HCT116 (cell line): ENCODE measurements at regions not wholly inside any gene's neighbourhood (a gene's known extent, or its start where the extent isn't known, plus 50 kb on each side); places are given as distances from the start of the nearest gene placed in this dataset.

ENCODE experiments used
- ATAC-seq: fragments of 200-7000 bp; cut with Tn5 transposase; 2 replicates; pipeline ENCODE4 v1.9.1; 2020; ENCODE audit warnings: mild to moderate bottlenecking, moderate library complexity
- BruUV-seq: library from RNA; stranded (reverse); fragments of 400-500 nt; replicated peaks from 2 replicates; lab custom pipeline; 2021; lab: Mats Ljungman, UMichigan
- CTCF ChIA-PET: fragments of 300-600 bp; sonication (Branson Sonifier 250); formaldehyde crosslinking; loops from one replicate; lab custom pipeline; 2021; ENCODE audit warnings: antibody characterized with exemption; lab: Charles Lee
- POLR2A ChIA-PET: fragments of 300-600, 350-600 bp; sonication (Branson Sonifier 250); formaldehyde crosslinking; loops from one replicate; lab custom pipeline; 2021; ENCODE audit warnings: antibody characterized with exemption; lab: Charles Lee
- RAD21 ChIA-PET, 2 experiments: fragments of 300-600 bp; sonication (Branson Sonifier 250); formaldehyde crosslinking; loops; one replicate each; lab custom pipeline; 2023; ENCODE audit warnings: low total read pairs in 2 of 2; ENCODE audit not compliant: uncharacterized antibody in 2 of 2, unreplicated experiment in 2 of 2, low non-redundant PET in 1 of 2; lab: Charles Lee
- DNase-seq: peaks from one replicate; pipeline ENCODE4 v3.0.0-alpha.2; 2010; ENCODE audit warnings: low read depth, low spot score
- H2AFZ ChIP-seq: fragments of 200-600 bp; shearing (Covaris generic), sonication (generic); 2 replicates; pipeline ENCODE4 v1.6.1; 2017; ENCODE audit warnings: low read depth, mixed run types, mixed read lengths, antibody characterized with exemption, low read length; ENCODE audit not compliant: poor library complexity, severe bottlenecking
- H3K27ac ChIP-seq: 2 replicates; pipeline ENCODE4 v1.5.1; 2012; ENCODE audit warnings: low read depth, low read length
- H3K27me3 ChIP-seq: fragments of 200-600 bp; sonication (generic); 2 replicates; pipeline ENCODE4 v1.6.1; 2016; ENCODE audit warnings: mixed run types, low read length, mixed read lengths; ENCODE audit not compliant: insufficient read depth
- H3K36me3 ChIP-seq, 2 experiments: fragments of 200-500 bp in 1 of 2; fragments of 200-600 bp in 1 of 2; sonication (Bioruptor generic) in 1 of 2; sonication (generic) in 1 of 2; 2 replicates each; pipeline versions ENCODE4 v1.5.1 to v1.6.1; 2014 to 2016; ENCODE audit warnings: low read length in 2 of 2, inconsistent platforms in 1 of 2, mixed read lengths in 1 of 2, mixed run types in 1 of 2; ENCODE audit not compliant: insufficient read depth in 2 of 2, control insufficient read depth in 1 of 2
- H3K4me1 ChIP-seq, 2 experiments: fragments of 200-600 bp in 1 of 2; sonication (generic) in 1 of 2; 2 replicates each; pipeline versions ENCODE4 v1.5.1 to v1.6.1; 2012 to 2017; ENCODE audit warnings: low read length in 2 of 2, inconsistent platforms in 1 of 2, mild to moderate bottlenecking in 1 of 2, mixed read lengths in 1 of 2, mixed run types in 1 of 2, moderate library complexity in 1 of 2; ENCODE audit not compliant: insufficient read depth in 2 of 2, control insufficient read depth in 1 of 2
- H3K4me2 ChIP-seq: fragments of 200-600 bp; sonication (generic); 2 replicates; pipeline ENCODE4 v1.6.1; 2017; ENCODE audit warnings: mixed run types, low read length, mixed read lengths
- H3K4me3 ChIP-seq, 2 experiments: fragments of 200-600 bp in 1 of 2; sonication (generic) in 1 of 2; replicated peaks in 1 of 2; 2 replicates each; pipeline ENCODE4 v1.5.1; 2011 to 2016; ENCODE audit warnings: low read length in 2 of 2, control low read depth in 1 of 2, low read depth in 1 of 2, mild to moderate bottlenecking in 1 of 2, mixed read lengths in 1 of 2, mixed run types in 1 of 2
- H3K79me2 ChIP-seq: fragments of 200-600 bp; sonication (generic); 2 replicates; pipeline ENCODE4 v1.6.1; 2017; ENCODE audit warnings: mild to moderate bottlenecking, mixed run types, low read length, moderate library complexity, mixed read lengths; ENCODE audit not compliant: insufficient read depth
- H3K9ac ChIP-seq: fragments of 200-600 bp; sonication (generic); 2 replicates; pipeline ENCODE4 v1.6.1; 2016; ENCODE audit warnings: low read length, mixed read lengths
- H3K9me2 ChIP-seq: fragments of 200-600 bp; sonication (generic), shearing (Covaris generic); 2 replicates; pipeline ENCODE4 v1.6.1; 2017; ENCODE audit warnings: mixed run types, mild to moderate bottlenecking, moderate library complexity; ENCODE audit not compliant: insufficient read depth
- H3K9me3 ChIP-seq, 2 experiments: fragments of 200-500 bp in 1 of 2; fragments of 200-600 bp in 1 of 2; sonication (Bioruptor generic) in 1 of 2; sonication (generic) in 1 of 2; 2 replicates each; pipeline ENCODE4 v1.6.1; 2014 to 2017; ENCODE audit warnings: low read length in 2 of 2, mixed read lengths in 2 of 2, inconsistent platforms in 1 of 2, low read depth in 1 of 2, mild to moderate bottlenecking in 1 of 2, mixed run types in 1 of 2, moderate library complexity in 1 of 2; ENCODE audit not compliant: control insufficient read depth in 1 of 2, insufficient read depth in 1 of 2
- H4K20me1 ChIP-seq: fragments of 200-600 bp; sonication (generic), shearing (Covaris generic); 2 replicates; pipeline ENCODE4 v1.6.1; 2017; ENCODE audit warnings: mixed run types, mild to moderate bottlenecking, moderate library complexity; ENCODE audit not compliant: insufficient read depth
- CBX3 ChIP-seq: IDR thresholded peaks from 2 replicates; pipeline ENCODE4 v1.6.1; 2012; ENCODE audit warnings: low read depth
- CEBPB ChIP-seq: IDR thresholded peaks from 2 replicates; pipeline ENCODE4 v1.6.1; 2012; ENCODE audit warnings: low read depth
- FOSL1 ChIP-seq: IDR thresholded peaks from 2 replicates; pipeline ENCODE4 v1.6.1; 2012; ENCODE audit warnings: low read depth
- TCF7L2 ChIP-seq: IDR thresholded peaks from 2 replicates; pipeline ENCODE4 v1.7.0; 2011; ENCODE audit warnings: borderline replicate concordance, inconsistent platforms; ENCODE audit not compliant: insufficient read depth, insufficient read length; ENCODE audit errors: extremely low read depth
- YY1 ChIP-seq: IDR thresholded peaks from 2 replicates; pipeline ENCODE4 v1.6.1; 2011; ENCODE audit warnings: low read length, low read depth, moderate library complexity, mild to moderate bottlenecking; ENCODE audit not compliant: insufficient replicate concordance; ENCODE audit errors: extremely low read depth
- intact Hi-C: fragments of 100-400 bp; cut with micrococcal nuclease; formaldehyde crosslinking; loops from 2 replicates; pipeline ENCODE4 v1.10.0; 2022
- TF ChIP-seq, protein P1 (sequence below), 3 experiments: fragments of 200-600 bp in 1 of 3; sonication (generic) in 1 of 3; IDR thresholded peaks in 2 of 3; conservative IDR thresholded peaks in 1 of 3; 2 replicates each; pipeline ENCODE4 v1.5.1; 2012 to 2017; ENCODE audit warnings: low read depth in 2 of 3, low read length in 2 of 3, antibody characterized with exemption in 1 of 3, borderline replicate concordance in 1 of 3, control low read depth in 1 of 3, mild to moderate bottlenecking in 1 of 3, mixed read lengths in 1 of 3, mixed run types in 1 of 3, moderate library complexity in 1 of 3; ENCODE audit not compliant: insufficient read depth in 1 of 3

DNA sequence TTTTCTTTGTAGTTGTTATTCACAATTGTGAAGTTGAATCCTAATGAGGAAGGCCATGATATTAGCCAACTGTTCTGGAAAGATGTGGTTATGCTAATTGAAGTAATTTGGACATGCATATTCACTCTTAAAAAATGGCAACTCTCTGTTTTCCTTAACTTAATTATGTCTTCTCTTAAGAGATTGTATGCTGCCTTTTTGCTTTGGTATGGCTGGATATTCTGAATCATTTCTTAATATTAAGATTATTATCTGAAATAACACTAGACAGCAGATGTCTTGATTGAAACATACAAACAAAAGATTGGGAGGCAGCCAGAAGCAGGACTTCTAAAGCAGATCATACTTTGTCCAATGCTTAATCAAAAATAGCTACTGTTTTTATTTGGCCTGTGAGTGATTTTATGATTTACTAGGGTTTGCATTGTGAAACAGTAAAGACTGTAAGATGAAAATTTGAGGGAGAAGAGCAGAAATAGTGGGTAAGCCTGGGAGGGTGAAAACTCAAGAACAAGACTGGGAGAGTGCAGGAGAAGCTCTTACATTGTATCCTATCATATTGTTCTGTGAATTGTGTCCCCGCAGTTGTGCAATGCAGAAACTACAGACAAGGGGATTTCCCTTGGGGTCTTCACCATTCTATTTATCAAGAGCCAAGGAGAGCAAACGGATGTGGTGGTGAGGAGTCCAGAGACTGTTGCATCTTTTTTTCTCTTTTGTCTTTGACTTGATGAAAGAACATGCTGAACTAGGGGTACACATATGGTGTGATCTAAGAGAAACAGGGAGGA is 554.8 kb downstream of the TUSC7 start:
- no peaks in the 10 kb centered on the region for H3K27me3 ChIP-seq
- no peak for ATAC-seq
- TF ChIP-seq TCF7L2 (no peak), CBX3 (no peak), FOSL1 (no peak), CEBPB (no peak)
- TF ChIP-seq, protein P1, sequence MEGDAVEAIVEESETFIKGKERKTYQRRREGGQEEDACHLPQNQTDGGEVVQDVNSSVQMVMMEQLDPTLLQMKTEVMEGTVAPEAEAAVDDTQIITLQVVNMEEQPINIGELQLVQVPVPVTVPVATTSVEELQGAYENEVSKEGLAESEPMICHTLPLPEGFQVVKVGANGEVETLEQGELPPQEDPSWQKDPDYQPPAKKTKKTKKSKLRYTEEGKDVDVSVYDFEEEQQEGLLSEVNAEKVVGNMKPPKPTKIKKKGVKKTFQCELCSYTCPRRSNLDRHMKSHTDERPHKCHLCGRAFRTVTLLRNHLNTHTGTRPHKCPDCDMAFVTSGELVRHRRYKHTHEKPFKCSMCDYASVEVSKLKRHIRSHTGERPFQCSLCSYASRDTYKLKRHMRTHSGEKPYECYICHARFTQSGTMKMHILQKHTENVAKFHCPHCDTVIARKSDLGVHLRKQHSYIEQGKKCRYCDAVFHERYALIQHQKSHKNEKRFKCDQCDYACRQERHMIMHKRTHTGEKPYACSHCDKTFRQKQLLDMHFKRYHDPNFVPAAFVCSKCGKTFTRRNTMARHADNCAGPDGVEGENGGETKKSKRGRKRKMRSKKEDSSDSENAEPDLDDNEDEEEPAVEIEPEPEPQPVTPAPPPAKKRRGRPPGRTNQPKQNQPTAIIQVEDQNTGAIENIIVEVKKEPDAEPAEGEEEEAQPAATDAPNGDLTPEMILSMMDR (IDR thresholded peaks at IDR 0.05 in 2 of 3, conservative IDR thresholded peaks at IDR 0.05 in 1 of 3; ENCODE audit: borderline replicate concordance in 1 of 3, insufficient read depth in 1 of 3, low read depth in 2 of 3, low read length in 2 of 3) = no peak
- no peak overlapping the region for H2AFZ ChIP-seq
- intact Hi-C loops = no loop called here
- no peaks in the 10 kb centered on the region for H4K20me1 ChIP-seq
- no peaks in the 10 kb centered on the region for H3K9me3 ChIP-seq
- no peak for DNase-seq
- BruUV-seq = no TSS peak
- no peak overlapping the region for H3K4me3 ChIP-seq
- ChIA-PET CTCF (no interaction called here), RAD21 (no interaction called here), POLR2A (no interaction called here)
- no peaks in the 10 kb centered on the region for H3K9me2 ChIP-seq
- H3K36me3 ChIP-seq = no peaks in the 10 kb centered on the region
- no peak overlapping the region for H3K4me2 ChIP-seq
- no peak overlapping the region for H3K9ac ChIP-seq
- no peaks in the 10 kb centered on the region for H3K4me1 ChIP-seq
- no peak overlapping the region for H3K27ac ChIP-seq
- no peaks in the 10 kb centered on the region for H3K79me2 ChIP-seq

DNA sequence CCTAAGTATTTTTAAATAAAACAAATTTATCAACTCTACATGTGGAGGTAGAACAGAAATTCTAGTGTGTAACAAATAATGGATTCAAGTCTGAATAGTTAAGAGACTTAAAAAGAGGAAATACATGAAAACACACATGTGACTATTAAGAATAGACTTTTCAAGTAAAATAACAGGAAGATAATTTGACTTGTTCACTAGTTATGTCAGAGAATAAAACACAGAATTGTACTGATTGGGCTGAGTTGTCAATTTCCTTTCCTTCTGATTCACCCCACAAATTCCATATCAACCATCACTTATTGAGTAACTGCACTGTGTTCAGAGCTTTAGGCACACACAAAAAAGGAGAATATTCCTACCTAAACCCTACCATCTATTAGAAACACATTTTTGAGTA is 557.2 kb downstream of the TUSC7 start:
- no TSS peak for BruUV-seq
- H3K4me2 ChIP-seq = no peak overlapping the region
- DNase-seq (no peak), ATAC-seq (no peak)
- no peaks in the 10 kb centered on the region for H3K79me2 ChIP-seq
- H3K4me3 ChIP-seq = no peak overlapping the region
- POLR2A ChIA-PET = no interaction called here
- no peaks in the 10 kb centered on the region for H3K9me2 ChIP-seq
- H3K27me3 ChIP-seq = no peaks in the 10 kb centered on the region
- no peak overlapping the region for H2AFZ ChIP-seq
- no peak overlapping the region for H3K9ac ChIP-seq
- intact Hi-C loops = no loop called here
- TF ChIP-seq YY1 (no peak), CBX3 (no peak)
- H4K20me1 ChIP-seq = no peaks in the 10 kb centered on the region
- H3K27ac ChIP-seq = no peak overlapping the region
- RAD21 ChIA-PET = no interaction called here
- H3K9me3 ChIP-seq = no peaks in the 10 kb centered on the region
- no peaks in the 10 kb centered on the region for H3K36me3 ChIP-seq
- CTCF ChIA-PET = no interaction called here
- H3K4me1 ChIP-seq = no peaks in the 10 kb centered on the region
